Upper lobe of left lung (tissue), 6 donors: ENCODE measurements at regions not wholly inside any gene's neighbourhood (a gene's known extent, or its start where the extent isn't known, plus 50 kb on each side); places are given as distances from the start of the nearest gene placed in this dataset.

ENCODE experiments used
- ATAC-seq, 2 donors: fragments of 200-7000 bp; cut with Tn5 transposase; one replicate each; pipeline ENCODE4 v1.9.1; 2022; ENCODE audit warnings: mild to moderate bottlenecking in 2 of 2, moderate library complexity in 2 of 2; ENCODE audit not compliant: low FRiP score in 2 of 2
- DNase-seq, 2 donors: peaks; one replicate each; pipeline ENCODE4 v3.0.0-alpha.2; 2019 to 2020
- H3K27ac ChIP-seq, 4 donors: fragments of 200-600 bp; sonication (generic); one replicate each; pipeline ENCODE4 v1.5.1; 2016 to 2019
- H3K27me3 ChIP-seq, 4 donors: fragments of 200-600 bp; sonication (generic); one replicate each; pipeline ENCODE4 v1.5.1; 2017 to 2019
- H3K36me3 ChIP-seq, 4 donors: fragments of 200-600 bp; sonication (generic); one replicate each; pipeline ENCODE4 v1.5.1; 2016 to 2019
- H3K4me1 ChIP-seq, 4 donors: fragments of 200-600 bp; sonication (generic); one replicate each; pipeline ENCODE4 v1.5.1; 2018 to 2019
- H3K4me3 ChIP-seq, 4 donors: fragments of 200-600 bp; sonication (generic); one replicate each; pipeline ENCODE4 v1.5.1; 2017 to 2019; ENCODE audit warnings: mild to moderate bottlenecking in 2 of 4, moderate library complexity in 1 of 4
- H3K9me3 ChIP-seq, 4 donors: fragments of 200-600 bp; sonication (generic); one replicate each; pipeline ENCODE4 v1.5.1; 2018 to 2019
- CTCF ChIP-seq, 6 experiments: fragments of 450-650 bp in 4 of 6; fragments of 200-600 bp in 2 of 6; sonication (generic) in 2 of 6; IDR thresholded peaks; one replicate each; pipeline ENCODE4 v1.5.1; 2016 to 2019; ENCODE audit warnings: antibody characterized with exemption in 6 of 6
- EP300 ChIP-seq, 4 donors: sonication (generic); formaldehyde crosslinking; IDR thresholded peaks; one replicate each; pipeline ENCODE4 v1.5.1; 2017; ENCODE audit warnings: antibody characterized with exemption in 4 of 4, control low read depth in 2 of 4
- POLR2A ChIP-seq, 4 donors: fragments of 450-650 bp; IDR thresholded peaks; one replicate each; pipeline ENCODE4 v1.5.1; 2016 to 2017; ENCODE audit warnings: antibody characterized with exemption in 4 of 4, mild to moderate bottlenecking in 2 of 4
- POLR2AphosphoS5 ChIP-seq, 2 donors: sonication (generic); formaldehyde crosslinking; IDR thresholded peaks; one replicate each; pipeline ENCODE4 v1.5.1; 2017; ENCODE audit warnings: antibody characterized with exemption in 2 of 2
- WGBS, 2 donors: methylation state at CpG; one replicate each; pipeline ENCODE4 v1.1.5; 2017 to 2018; 5-methylcytosine and 5-hydroxymethylcytosine counted together
- donor health status: DM: no; HTN: no; CAD: no; lungs with moderate emphysema.
- donor health status: DM: no; HTN: yes; CAD: no; lungs with severe emphysema.

- H3K9me3 ChIP-seq, result no peaks in the 10 kb centered on the region
- ATAC-seq (no peak), DNase-seq (no peak)
- no peaks in the 10 kb centered on the region for H3K4me1 ChIP-seq
- no peak overlapping the region for H3K27ac ChIP-seq
- no peaks in the 10 kb centered on the region for H3K27me3 ChIP-seq
- H3K36me3 ChIP-seq, result no peaks in the 10 kb centered on the region
- no peak for TF ChIP-seq POLR2AphosphoS5 (IDR thresholded peaks at IDR 0.05)
- TF ChIP-seq POLR2A (IDR thresholded peaks at IDR 0.05), result no peak
- no peak for TF ChIP-seq CTCF (IDR thresholded peaks at IDR 0.05)
- no peak for TF ChIP-seq EP300 (IDR thresholded peaks at IDR 0.05)
- H3K4me3 ChIP-seq, result no peak overlapping the region
- 35 to 48% methylated on average over 4 of the region's 4 CpGs for WGBS, 2 donors
Observed at GRCh38 chr9:31894008-31894407, 490.4 kb upstream of the ACO1 start.

GRCh38 chr9:31908158-31908890 lies 476.1 kb upstream of the ACO1 start:
- no peak for ATAC-seq
- 83% methylated on average over 6 of the region's 6 CpGs for WGBS, 2 donors
- Histone ChIP-seq H3K9me3 (no peaks in the 10 kb centered on the region), H3K4me1 (no peaks in the 10 kb centered on the region), H3K4me3 (no peak overlapping the region), H3K36me3 (no peaks in the 10 kb centered on the region), H3K27ac (no peak overlapping the region), H3K27me3 (no peaks in the 10 kb centered on the region)
- DNase-seq, result no peak
- TF ChIP-seq CTCF (IDR thresholded peaks at IDR 0.05) (no peak), POLR2AphosphoS5 (IDR thresholded peaks at IDR 0.05) (no peak), EP300 (IDR thresholded peaks at IDR 0.05) (no peak), POLR2A (IDR thresholded peaks at IDR 0.05) (no peak)

- ATAC-seq (no peak), DNase-seq (no peak)
- H3K4me3 ChIP-seq, result no peak overlapping the region
- H3K4me1 ChIP-seq, result no peaks in the 10 kb centered on the region
- no peak overlapping the region for H3K27ac ChIP-seq
- H3K36me3 ChIP-seq, result no peaks in the 10 kb centered on the region
- TF ChIP-seq EP300 (IDR thresholded peaks at IDR 0.05) (no peak), POLR2AphosphoS5 (IDR thresholded peaks at IDR 0.05) (no peak), POLR2A (IDR thresholded peaks at IDR 0.05) (no peak), CTCF (IDR thresholded peaks at IDR 0.05) (no peak)
- no peaks in the 10 kb centered on the region for H3K27me3 ChIP-seq
- WGBS, 2 donors, result 74 to 78% methylated on average over 11 of the region's 11 CpGs
- H3K9me3 ChIP-seq, result no peaks in the 10 kb centered on the region
Observed at GRCh38 chr9:31908891-31909480, 475.5 kb upstream of the ACO1 start.

- Histone ChIP-seq H3K9me3 (no peaks in the 10 kb centered on the region), H3K27ac (no peak overlapping the region), H3K4me3 (no peak overlapping the region), H3K36me3 (no peaks in the 10 kb centered on the region), H3K27me3 (no peaks in the 10 kb centered on the region), H3K4me1 (no peaks in the 10 kb centered on the region)
- DNase-seq, result no peak
- ATAC-seq, result no peak
- no peak for TF ChIP-seq POLR2A (IDR thresholded peaks at IDR 0.05)
- TF ChIP-seq POLR2AphosphoS5 (IDR thresholded peaks at IDR 0.05), result no peak
- TF ChIP-seq EP300 (IDR thresholded peaks at IDR 0.05), result no peak
- TF ChIP-seq CTCF (IDR thresholded peaks at IDR 0.05), result no peak
Observed at GRCh38 chr9:31912636-31913035, 471.8 kb upstream of the ACO1 start.
